ENCODE measurements at regions not wholly inside any gene's neighbourhood (a gene's known extent, or its start where the extent isn't known, plus 50 kb on each side); places are given as distances from the start of the nearest gene placed in this dataset.

DNA sequence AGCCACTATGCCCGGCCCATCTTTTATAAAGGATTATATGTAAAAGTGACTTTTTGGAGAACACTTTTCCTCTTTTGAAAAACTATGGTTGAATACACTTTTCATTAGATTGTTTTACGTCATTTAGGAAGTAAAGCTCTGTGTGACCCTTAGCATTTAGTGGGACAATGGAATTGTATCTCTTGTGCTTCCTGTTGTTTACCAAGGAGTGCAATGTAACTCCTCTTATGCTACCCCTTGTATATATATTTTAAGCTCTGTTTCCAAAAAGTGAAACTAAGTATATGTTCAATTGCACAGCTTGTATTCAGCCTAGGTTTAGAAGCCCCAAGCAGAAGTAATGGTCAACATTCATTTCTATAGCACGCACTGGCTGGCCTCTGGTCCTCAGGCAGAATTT lies 183.1 kb upstream of the CITED2 start:
- H3K27ac ChIP-seq (ENCODE audit: low read length) = no peak overlapping the region
- no peak for DNase-seq
- TF ChIP-seq, protein P1, sequence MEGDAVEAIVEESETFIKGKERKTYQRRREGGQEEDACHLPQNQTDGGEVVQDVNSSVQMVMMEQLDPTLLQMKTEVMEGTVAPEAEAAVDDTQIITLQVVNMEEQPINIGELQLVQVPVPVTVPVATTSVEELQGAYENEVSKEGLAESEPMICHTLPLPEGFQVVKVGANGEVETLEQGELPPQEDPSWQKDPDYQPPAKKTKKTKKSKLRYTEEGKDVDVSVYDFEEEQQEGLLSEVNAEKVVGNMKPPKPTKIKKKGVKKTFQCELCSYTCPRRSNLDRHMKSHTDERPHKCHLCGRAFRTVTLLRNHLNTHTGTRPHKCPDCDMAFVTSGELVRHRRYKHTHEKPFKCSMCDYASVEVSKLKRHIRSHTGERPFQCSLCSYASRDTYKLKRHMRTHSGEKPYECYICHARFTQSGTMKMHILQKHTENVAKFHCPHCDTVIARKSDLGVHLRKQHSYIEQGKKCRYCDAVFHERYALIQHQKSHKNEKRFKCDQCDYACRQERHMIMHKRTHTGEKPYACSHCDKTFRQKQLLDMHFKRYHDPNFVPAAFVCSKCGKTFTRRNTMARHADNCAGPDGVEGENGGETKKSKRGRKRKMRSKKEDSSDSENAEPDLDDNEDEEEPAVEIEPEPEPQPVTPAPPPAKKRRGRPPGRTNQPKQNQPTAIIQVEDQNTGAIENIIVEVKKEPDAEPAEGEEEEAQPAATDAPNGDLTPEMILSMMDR (IDR thresholded peaks at IDR 0.05; ENCODE audit: low read length) = no peak
- TF ChIP-seq EZH2 (optimal IDR thresholded peaks at IDR 0.05; ENCODE audit: low read depth, low read length) = no peak
- no peak for TF ChIP-seq EZH2phosphoT487 (IDR thresholded peaks at IDR 0.05; ENCODE audit: low read length)
- H3K9me3 ChIP-seq (replicated peaks; ENCODE audit: insufficient read depth, low read length) = no peaks in the 10 kb centered on the region
- no peak overlapping the region for H3K4me2 ChIP-seq (ENCODE audit: low read depth, low read length)
- H4K20me1 ChIP-seq (ENCODE audit: insufficient read depth, low read length) = no peaks in the 10 kb centered on the region
- no peak overlapping the region for H3K4me3 ChIP-seq (ENCODE audit: low read length)
- no peaks in the 10 kb centered on the region for H3K9me2 ChIP-seq (replicated peaks; ENCODE audit: insufficient read depth, low read length)
- H3K27me3 ChIP-seq (replicated peaks; ENCODE audit: insufficient read depth, low read length) = no peaks in the 10 kb centered on the region
- H2AFZ ChIP-seq (ENCODE audit: low read length) = no peak overlapping the region
- no peaks in the 10 kb centered on the region for H3K79me2 ChIP-seq (ENCODE audit: low read length)
- H3K4me1 ChIP-seq (ENCODE audit: low read length) = no peaks in the 10 kb centered on the region
- H3F3A ChIP-seq (ENCODE audit: insufficient read depth, low read length) = no peaks in the 10 kb centered on the region
- no peaks in the 10 kb centered on the region for H3K36me3 ChIP-seq (replicated peaks; ENCODE audit: insufficient read depth, low read length)
- no peak overlapping the region for H3K9ac ChIP-seq (ENCODE audit: low read length)

DNA sequence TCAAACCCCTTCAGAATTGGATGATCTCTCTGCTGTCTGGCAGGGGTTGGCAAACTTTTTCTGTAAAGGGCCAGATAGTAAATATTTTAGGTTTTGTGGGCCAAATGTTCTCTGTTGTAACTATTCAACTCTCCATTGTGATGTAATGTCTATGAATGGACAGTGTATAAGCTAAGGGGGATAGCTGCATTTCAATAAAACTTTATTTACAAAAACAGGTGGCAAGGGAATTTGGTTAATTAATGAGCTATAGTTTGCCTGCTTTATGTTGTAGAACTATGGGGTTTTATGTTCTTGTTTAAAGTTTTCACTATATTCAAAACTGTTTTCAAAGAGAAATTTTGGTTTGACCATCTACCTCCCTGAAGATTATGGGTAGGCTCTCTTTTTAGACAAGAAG lies 182.1 kb upstream of the CITED2 start:
- TF ChIP-seq, protein P1 (IDR thresholded peaks at IDR 0.05; ENCODE audit: low read length) = no peak
- TF ChIP-seq EZH2 (optimal IDR thresholded peaks at IDR 0.05; ENCODE audit: low read depth, low read length) (no peak), EZH2phosphoT487 (IDR thresholded peaks at IDR 0.05; ENCODE audit: low read length) (no peak)
- Histone ChIP-seq H3K4me2 (ENCODE audit: low read depth, low read length) (no peak overlapping the region), H3K4me1 (ENCODE audit: low read length) (no peaks in the 10 kb centered on the region), H3K9me2 (replicated peaks; ENCODE audit: insufficient read depth, low read length) (no peaks in the 10 kb centered on the region), H3K9ac (ENCODE audit: low read length) (no peak overlapping the region), H3K9me3 (replicated peaks; ENCODE audit: insufficient read depth, low read length) (no peaks in the 10 kb centered on the region), H3K4me3 (ENCODE audit: low read length) (no peak overlapping the region), H2AFZ (ENCODE audit: low read length) (no peak overlapping the region), H3K79me2 (ENCODE audit: low read length) (no peaks in the 10 kb centered on the region), H3K27me3 (replicated peaks; ENCODE audit: insufficient read depth, low read length) (no peaks in the 10 kb centered on the region), H3K27ac (ENCODE audit: low read length) (no peak overlapping the region), H3K36me3 (replicated peaks; ENCODE audit: insufficient read depth, low read length) (no peaks in the 10 kb centered on the region), H3F3A (ENCODE audit: insufficient read depth, low read length) (no peaks in the 10 kb centered on the region), H4K20me1 (ENCODE audit: insufficient read depth, low read length) (no peaks in the 10 kb centered on the region)
- DNase-seq = no peak

DNA sequence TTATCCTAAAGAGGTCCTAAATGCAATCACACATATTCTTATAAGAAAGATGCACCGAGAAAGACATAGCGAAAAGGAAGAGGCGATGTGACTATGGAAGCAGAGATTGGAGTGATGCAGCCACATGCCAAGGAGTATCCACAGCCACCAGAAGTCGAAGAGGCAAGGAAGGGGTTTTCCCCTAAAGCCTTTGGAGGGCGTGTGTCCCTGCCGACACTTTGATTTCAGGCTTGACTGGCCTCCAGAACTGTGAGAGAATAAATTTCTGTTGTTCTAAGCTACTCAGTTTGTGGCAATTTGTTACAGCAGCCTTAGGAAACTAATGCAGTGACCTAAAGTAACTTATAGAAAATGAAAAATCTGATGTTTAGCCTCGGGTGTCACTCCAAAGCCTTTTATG lies 179.5 kb upstream of the CITED2 start:
- Histone ChIP-seq H2AFZ (ENCODE audit: low read length) (no peak overlapping the region), H3F3A (ENCODE audit: insufficient read depth, low read length) (no peaks in the 10 kb centered on the region), H3K9ac (ENCODE audit: low read length) (no peak overlapping the region), H3K79me2 (ENCODE audit: low read length) (no peaks in the 10 kb centered on the region), H3K4me2 (ENCODE audit: low read depth, low read length) (no peak overlapping the region), H3K4me3 (ENCODE audit: low read length) (no peak overlapping the region), H3K27ac (ENCODE audit: low read length) (no peak overlapping the region), H4K20me1 (ENCODE audit: insufficient read depth, low read length) (no peaks in the 10 kb centered on the region), H3K9me2 (replicated peaks; ENCODE audit: insufficient read depth, low read length) (no peaks in the 10 kb centered on the region), H3K36me3 (replicated peaks; ENCODE audit: insufficient read depth, low read length) (no peaks in the 10 kb centered on the region), H3K9me3 (replicated peaks; ENCODE audit: insufficient read depth, low read length) (no peaks in the 10 kb centered on the region), H3K27me3 (replicated peaks; ENCODE audit: insufficient read depth, low read length) (no peaks in the 10 kb centered on the region), H3K4me1 (ENCODE audit: low read length) (no peaks in the 10 kb centered on the region)
- DNase-seq = no peak
- TF ChIP-seq EZH2 (optimal IDR thresholded peaks at IDR 0.05; ENCODE audit: low read depth, low read length) (no peak), EZH2phosphoT487 (IDR thresholded peaks at IDR 0.05; ENCODE audit: low read length) (no peak)
- TF ChIP-seq, protein P1 (IDR thresholded peaks at IDR 0.05; ENCODE audit: low read length) = no peak
